ENCODE measurements at regions not wholly inside any gene's neighbourhood (a gene's known extent, or its start where the extent isn't known, plus 50 kb on each side); places are given as distances from the start of the nearest gene placed in this dataset.

- DNase-seq, result no peak
Observed at GRCh38 chr5:77842243-77842642, 66.1 kb upstream of the TBCA start.

GRCh38 chr5:77841616-77842015 is 65.5 kb upstream of the TBCA start:
- DNase-seq, result no peak

- DNase-seq, result no peak
Observed at GRCh38 chr5:77840930-77841329, 64.8 kb upstream of the TBCA start.

GRCh38 chr5:77839691-77840090 is 63.6 kb upstream of the TBCA start:
- no peak for DNase-seq

GRCh38 chr5:77832938-77833337 is 56.8 kb upstream of the TBCA start:
- DNase-seq, result no peak

GRCh38 chr5:77832166-77832770 is 56.1 kb upstream of the TBCA start:
- DNase-seq, result no peak

- no peak for DNase-seq
Observed at GRCh38 chr5:77828445-77828844, 52.3 kb upstream of the TBCA start.

Data from fibroblast of skin of back (primary cell).